ENCODE measurements at regions not wholly inside any gene's neighbourhood (a gene's known extent, or its start where the extent isn't known, plus 50 kb on each side); places are given as distances from the start of the nearest gene placed in this dataset.

DNA sequence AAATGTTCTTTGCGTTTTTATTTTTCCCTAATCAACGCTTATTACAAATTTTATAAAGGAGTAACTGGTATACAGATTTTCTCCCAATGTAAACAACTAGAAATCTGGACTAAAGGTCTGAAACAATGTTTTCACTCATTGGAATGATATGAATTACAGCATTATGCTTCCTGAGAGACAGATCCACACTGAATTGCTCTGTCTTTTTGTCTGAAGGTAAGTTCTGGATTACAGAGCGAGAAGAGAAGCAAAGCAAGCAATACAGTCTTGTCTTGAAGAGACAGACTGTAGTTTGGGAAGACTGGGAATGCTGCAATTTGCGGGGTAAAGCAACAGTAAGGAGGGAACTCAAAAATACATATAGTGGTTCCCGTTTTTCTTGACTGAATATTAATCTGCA is 262.2 kb upstream of the PABPC4L start:
- no peaks in the 10 kb centered on the region for H3K79me2 ChIP-seq (ENCODE audit: insufficient read depth, low read length)
- no peaks in the 10 kb centered on the region for H4K20me1 ChIP-seq (ENCODE audit: insufficient read depth)
- BruUV-seq (replicated peaks), result no TSS peak
- no peak overlapping the region for H3K4me2 ChIP-seq (ENCODE audit: low read length)
- ChIA-PET POLR2A (no interaction called here), RAD21 (ENCODE audit: low non-redundant PET in 1 of 2, low total read pairs in 2 of 2, uncharacterized antibody in 2 of 2, unreplicated experiment in 2 of 2) (no interaction called here), CTCF (no interaction called here)
- no peaks in the 10 kb centered on the region for H3K4me1 ChIP-seq (ENCODE audit: control insufficient read depth in 1 of 2, insufficient read depth in 2 of 2, low read length in 2 of 2)
- DNase-seq (ENCODE audit: low read depth, low spot score), result no peak
- no peaks in the 10 kb centered on the region for H3K9me2 ChIP-seq (ENCODE audit: insufficient read depth)
- TF ChIP-seq, protein P1, sequence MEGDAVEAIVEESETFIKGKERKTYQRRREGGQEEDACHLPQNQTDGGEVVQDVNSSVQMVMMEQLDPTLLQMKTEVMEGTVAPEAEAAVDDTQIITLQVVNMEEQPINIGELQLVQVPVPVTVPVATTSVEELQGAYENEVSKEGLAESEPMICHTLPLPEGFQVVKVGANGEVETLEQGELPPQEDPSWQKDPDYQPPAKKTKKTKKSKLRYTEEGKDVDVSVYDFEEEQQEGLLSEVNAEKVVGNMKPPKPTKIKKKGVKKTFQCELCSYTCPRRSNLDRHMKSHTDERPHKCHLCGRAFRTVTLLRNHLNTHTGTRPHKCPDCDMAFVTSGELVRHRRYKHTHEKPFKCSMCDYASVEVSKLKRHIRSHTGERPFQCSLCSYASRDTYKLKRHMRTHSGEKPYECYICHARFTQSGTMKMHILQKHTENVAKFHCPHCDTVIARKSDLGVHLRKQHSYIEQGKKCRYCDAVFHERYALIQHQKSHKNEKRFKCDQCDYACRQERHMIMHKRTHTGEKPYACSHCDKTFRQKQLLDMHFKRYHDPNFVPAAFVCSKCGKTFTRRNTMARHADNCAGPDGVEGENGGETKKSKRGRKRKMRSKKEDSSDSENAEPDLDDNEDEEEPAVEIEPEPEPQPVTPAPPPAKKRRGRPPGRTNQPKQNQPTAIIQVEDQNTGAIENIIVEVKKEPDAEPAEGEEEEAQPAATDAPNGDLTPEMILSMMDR (IDR thresholded peaks at IDR 0.05 in 2 of 3, conservative IDR thresholded peaks at IDR 0.05 in 1 of 3; ENCODE audit: borderline replicate concordance in 1 of 3, insufficient read depth in 1 of 3, low read depth in 2 of 3, low read length in 2 of 3), result no peak
- TF ChIP-seq, protein P2, sequence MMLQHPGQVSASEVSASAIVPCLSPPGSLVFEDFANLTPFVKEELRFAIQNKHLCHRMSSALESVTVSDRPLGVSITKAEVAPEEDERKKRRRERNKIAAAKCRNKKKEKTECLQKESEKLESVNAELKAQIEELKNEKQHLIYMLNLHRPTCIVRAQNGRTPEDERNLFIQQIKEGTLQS (IDR thresholded peaks at IDR 0.05), result no peak
- TF ChIP-seq JUND (IDR thresholded peaks at IDR 0.05) (no peak), SRF (IDR thresholded peaks at IDR 0.05; ENCODE audit: low read depth) (no peak), SIN3A (IDR thresholded peaks at IDR 0.05; ENCODE audit: low read depth) (no peak), YY1 (IDR thresholded peaks at IDR 0.05; ENCODE audit: extremely low read depth, insufficient replicate concordance, low read depth, low read length) (no peak), RAD21 (IDR thresholded peaks at IDR 0.05; ENCODE audit: low read depth) (no peak), ZNF274 (IDR thresholded peaks at IDR 0.05; ENCODE audit: low read depth, low read length) (no peak), ELF1 (IDR thresholded peaks at IDR 0.05; ENCODE audit: borderline replicate concordance, low read depth) (no peak), POLR2A (IDR thresholded peaks at IDR 0.05; ENCODE audit: borderline replicate concordance, extremely low read depth, insufficient read depth, insufficient read length) (no peak), ZFX (IDR thresholded peaks at IDR 0.05) (no peak), TCF7L2 (IDR thresholded peaks at IDR 0.05; ENCODE audit: borderline replicate concordance, extremely low read depth, insufficient read depth, insufficient read length) (no peak), SP1 (IDR thresholded peaks at IDR 0.05; ENCODE audit: low read depth) (no peak), FOSL1 (IDR thresholded peaks at IDR 0.05; ENCODE audit: low read depth) (no peak), POLR2AphosphoS5 (IDR thresholded peaks at IDR 0.05; ENCODE audit: low read depth, low read length) (no peak), EZH2phosphoT487 (IDR thresholded peaks at IDR 0.05; ENCODE audit: borderline replicate concordance) (no peak), CBX3 (IDR thresholded peaks at IDR 0.05; ENCODE audit: low read depth) (no peak)
- TF ChIP-seq, protein P3, sequence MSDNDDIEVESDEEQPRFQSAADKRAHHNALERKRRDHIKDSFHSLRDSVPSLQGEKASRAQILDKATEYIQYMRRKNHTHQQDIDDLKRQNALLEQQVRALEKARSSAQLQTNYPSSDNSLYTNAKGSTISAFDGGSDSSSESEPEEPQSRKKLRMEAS (IDR thresholded peaks at IDR 0.05), result no peak
- TF ChIP-seq, protein P4, sequence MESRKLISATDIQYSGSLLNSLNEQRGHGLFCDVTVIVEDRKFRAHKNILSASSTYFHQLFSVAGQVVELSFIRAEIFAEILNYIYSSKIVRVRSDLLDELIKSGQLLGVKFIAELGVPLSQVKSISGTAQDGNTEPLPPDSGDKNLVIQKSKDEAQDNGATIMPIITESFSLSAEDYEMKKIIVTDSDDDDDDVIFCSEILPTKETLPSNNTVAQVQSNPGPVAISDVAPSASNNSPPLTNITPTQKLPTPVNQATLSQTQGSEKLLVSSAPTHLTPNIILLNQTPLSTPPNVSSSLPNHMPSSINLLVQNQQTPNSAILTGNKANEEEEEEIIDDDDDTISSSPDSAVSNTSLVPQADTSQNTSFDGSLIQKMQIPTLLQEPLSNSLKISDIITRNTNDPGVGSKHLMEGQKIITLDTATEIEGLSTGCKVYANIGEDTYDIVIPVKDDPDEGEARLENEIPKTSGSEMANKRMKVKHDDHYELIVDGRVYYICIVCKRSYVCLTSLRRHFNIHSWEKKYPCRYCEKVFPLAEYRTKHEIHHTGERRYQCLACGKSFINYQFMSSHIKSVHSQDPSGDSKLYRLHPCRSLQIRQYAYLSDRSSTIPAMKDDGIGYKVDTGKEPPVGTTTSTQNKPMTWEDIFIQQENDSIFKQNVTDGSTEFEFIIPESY (IDR thresholded peaks at IDR 0.05; ENCODE audit: extremely low read depth, insufficient replicate concordance, low read length), result no peak
- TF ChIP-seq, protein P5, sequence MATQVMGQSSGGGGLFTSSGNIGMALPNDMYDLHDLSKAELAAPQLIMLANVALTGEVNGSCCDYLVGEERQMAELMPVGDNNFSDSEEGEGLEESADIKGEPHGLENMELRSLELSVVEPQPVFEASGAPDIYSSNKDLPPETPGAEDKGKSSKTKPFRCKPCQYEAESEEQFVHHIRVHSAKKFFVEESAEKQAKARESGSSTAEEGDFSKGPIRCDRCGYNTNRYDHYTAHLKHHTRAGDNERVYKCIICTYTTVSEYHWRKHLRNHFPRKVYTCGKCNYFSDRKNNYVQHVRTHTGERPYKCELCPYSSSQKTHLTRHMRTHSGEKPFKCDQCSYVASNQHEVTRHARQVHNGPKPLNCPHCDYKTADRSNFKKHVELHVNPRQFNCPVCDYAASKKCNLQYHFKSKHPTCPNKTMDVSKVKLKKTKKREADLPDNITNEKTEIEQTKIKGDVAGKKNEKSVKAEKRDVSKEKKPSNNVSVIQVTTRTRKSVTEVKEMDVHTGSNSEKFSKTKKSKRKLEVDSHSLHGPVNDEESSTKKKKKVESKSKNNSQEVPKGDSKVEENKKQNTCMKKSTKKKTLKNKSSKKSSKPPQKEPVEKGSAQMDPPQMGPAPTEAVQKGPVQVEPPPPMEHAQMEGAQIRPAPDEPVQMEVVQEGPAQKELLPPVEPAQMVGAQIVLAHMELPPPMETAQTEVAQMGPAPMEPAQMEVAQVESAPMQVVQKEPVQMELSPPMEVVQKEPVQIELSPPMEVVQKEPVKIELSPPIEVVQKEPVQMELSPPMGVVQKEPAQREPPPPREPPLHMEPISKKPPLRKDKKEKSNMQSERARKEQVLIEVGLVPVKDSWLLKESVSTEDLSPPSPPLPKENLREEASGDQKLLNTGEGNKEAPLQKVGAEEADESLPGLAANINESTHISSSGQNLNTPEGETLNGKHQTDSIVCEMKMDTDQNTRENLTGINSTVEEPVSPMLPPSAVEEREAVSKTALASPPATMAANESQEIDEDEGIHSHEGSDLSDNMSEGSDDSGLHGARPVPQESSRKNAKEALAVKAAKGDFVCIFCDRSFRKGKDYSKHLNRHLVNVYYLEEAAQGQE (IDR thresholded peaks at IDR 0.05; ENCODE audit: low read depth), result no peak
- no peak overlapping the region for H3K4me3 ChIP-seq (replicated peaks in 1 of 2; ENCODE audit: low read depth in 1 of 2, low read length in 2 of 2)
- no peak overlapping the region for H3K27ac ChIP-seq (ENCODE audit: low read depth, low read length)
- H2AFZ ChIP-seq (ENCODE audit: low read depth, low read length, poor library complexity, severe bottlenecking), result no peak overlapping the region
- H3K27me3 ChIP-seq (ENCODE audit: insufficient read depth, low read length), result no peaks in the 10 kb centered on the region
- no peak overlapping the region for H3K9ac ChIP-seq (ENCODE audit: low read length)
- H3K36me3 ChIP-seq (ENCODE audit: control insufficient read depth in 1 of 2, insufficient read depth in 2 of 2, low read length in 2 of 2), result no peaks in the 10 kb centered on the region
- ATAC-seq, result no peak
- intact Hi-C loops (cut with micrococcal nuclease), result loop anchor here (10.0 kb wide), 1 partner anchor 439 kb away; no protein-coding TSS in a partner anchor
- H3K9me3 ChIP-seq (ENCODE audit: control insufficient read depth in 1 of 2, insufficient read depth in 1 of 2, low read depth in 1 of 2, low read length in 2 of 2), result no peaks in the 10 kb centered on the region

Data from HCT116 (cell line).